GM12878 (cell line): ENCODE measurements at regions not wholly inside any gene's neighbourhood (a gene's known extent, or its start where the extent isn't known, plus 50 kb on each side); places are given as distances from the start of the nearest gene placed in this dataset.

ENCODE experiments used
- ATAC-seq: fragments of 200-7000 bp; cut with Tn5 transposase; 3 replicates; pipeline ENCODE4 v1.9.1; 2020; ENCODE audit warnings: mild to moderate bottlenecking, moderate library complexity
- BruUV-seq: library from RNA; stranded (reverse); fragments of 400-500 nt; replicated peaks from 2 replicates; lab custom pipeline; 2021; lab: Mats Ljungman, UMichigan
- CTCF ChIA-PET: fragments of 300-600 bp; sonication (Branson Sonifier 250); formaldehyde crosslinking; extraction: SDS; loops from one replicate; lab custom pipeline; 2021; ENCODE audit warnings: inconsistent platforms; lab: Yijun Ruan, JAX
- POLR2A ChIA-PET: fragments of 350-600 bp; formaldehyde crosslinking; extraction: SDS; loops from one replicate; lab custom pipeline; 2021; ENCODE audit warnings: inconsistent platforms; lab: Charles Lee
- RAD21 ChIA-PET: fragments of 300-600 bp; sonication (Branson Sonifier 250); formaldehyde crosslinking; loops from one replicate; lab custom pipeline; 2023; ENCODE audit warnings: antibody characterized with exemption; ENCODE audit not compliant: unreplicated experiment; lab: Charles Lee
- SMC1A ChIA-PET: fragments of 300-600 bp; sonication (Branson Sonifier 250); formaldehyde crosslinking; loops from one replicate; lab custom pipeline; 2023; ENCODE audit not compliant: unreplicated experiment, uncharacterized antibody; lab: Charles Lee
- DNase-seq: peaks from one replicate; pipeline ENCODE4 v3.0.0-alpha.2; 2011; ENCODE audit warnings: low read depth, low spot score
- FAIRE-seq: peaks from 3 replicates; lab custom pipeline; 2011; peaks lifted over from hg19 to GRCh38; lab: Jason Lieb, UNC
- H2AFZ ChIP-seq: 2 replicates; pipeline ENCODE4 v1.6.0; 2011; ENCODE audit warnings: low read depth, low read length, control low read depth; ENCODE audit not compliant: control insufficient read depth
- H3K27ac ChIP-seq: 2 replicates; pipeline ENCODE4 v1.5.1; 2011; ENCODE audit warnings: control low read depth; ENCODE audit not compliant: control insufficient read depth, insufficient read depth
- H3K27me3 ChIP-seq, 2 experiments: replicated peaks in 1 of 2; 2 replicates each; pipeline versions ENCODE4 v1.6.0 to v1.6.1; 2011; ENCODE audit warnings: low read length in 1 of 2; ENCODE audit not compliant: control insufficient read depth in 2 of 2, insufficient read depth in 2 of 2
- H3K36me3 ChIP-seq, 2 experiments: 2 replicates each; pipeline ENCODE4 v1.5.1; 2011; ENCODE audit warnings: low read length in 1 of 2; ENCODE audit not compliant: control insufficient read depth in 2 of 2, insufficient read depth in 2 of 2
- H3K4me1 ChIP-seq: 2 replicates; pipeline ENCODE4 v1.6.1; 2011; ENCODE audit warnings: mild to moderate bottlenecking, low read length, moderate library complexity, mixed read lengths; ENCODE audit not compliant: control insufficient read depth, insufficient read depth
- H3K4me2 ChIP-seq: 2 replicates; pipeline ENCODE4 v1.6.0; 2011; ENCODE audit warnings: control low read depth; ENCODE audit not compliant: control insufficient read depth, insufficient read depth
- H3K4me3 ChIP-seq: fragments of 200-600 bp; sonication (generic); 2 replicates; pipeline ENCODE4 v1.5.1; 2016
- H3K79me2 ChIP-seq: 2 replicates; pipeline ENCODE4 v1.6.0; 2011; ENCODE audit warnings: low read length; ENCODE audit not compliant: control insufficient read depth, insufficient read depth
- H3K9ac ChIP-seq: 2 replicates; pipeline ENCODE4 v1.8.0; 2011; ENCODE audit warnings: low read length, control low read depth, mixed read lengths; ENCODE audit not compliant: control insufficient read depth, insufficient read depth
- H3K9me3 ChIP-seq: replicated peaks from 3 replicates; pipeline ENCODE4 v1.5.1; 2011; ENCODE audit warnings: mild to moderate bottlenecking, low read length; ENCODE audit not compliant: control insufficient read depth, insufficient read depth
- H4K20me1 ChIP-seq: 2 replicates; pipeline ENCODE4 v1.6.0; 2011; ENCODE audit not compliant: control insufficient read depth, insufficient read depth
- BACH1 ChIP-seq: fragments of 450-650 bp; IDR thresholded peaks from 2 replicates; pipeline ENCODE4 v1.6.1; 2017; ENCODE audit warnings: mild to moderate bottlenecking, borderline replicate concordance
- CHD1 ChIP-seq: IDR thresholded peaks from 2 replicates; pipeline ENCODE4 v1.6.1; 2012; ENCODE audit warnings: low read depth, low read length, improper control_type of control experiment
- EGR1 ChIP-seq, 2 experiments: IDR thresholded peaks; 1 replicate in 1 of 2; 2 replicates in 1 of 2; pipeline ENCODE4 v1.6.1; 2011 to 2012; ENCODE audit warnings: low read depth in 2 of 2, low read length in 2 of 2, borderline replicate concordance in 1 of 2, mild to moderate bottlenecking in 1 of 2, moderate library complexity in 1 of 2
- FOXM1 ChIP-seq: IDR thresholded peaks from 2 replicates; pipeline ENCODE4 v1.6.1; 2012; ENCODE audit warnings: low read depth, mild to moderate bottlenecking, inconsistent platforms, low read length, moderate library complexity
- IKZF2 ChIP-seq, 2 experiments: fragments of 450-650 bp; IDR thresholded peaks; 2 replicates each; pipeline ENCODE4 v1.6.1; 2017; ENCODE audit warnings: mild to moderate bottlenecking in 2 of 2, moderate library complexity in 2 of 2
- NFIC ChIP-seq: IDR thresholded peaks from 2 replicates; pipeline ENCODE4 v1.6.1; 2012; ENCODE audit warnings: low read depth, mild to moderate bottlenecking, inconsistent platforms, low read length, moderate library complexity
- NFYA ChIP-seq: IDR thresholded peaks from 2 replicates; pipeline ENCODE4 v1.6.1; 2011; ENCODE audit warnings: low read depth, mild to moderate bottlenecking, low read length, improper control_type of control experiment, borderline replicate concordance
- PAX8 ChIP-seq: fragments of 450-650 bp; IDR thresholded peaks from 2 replicates; pipeline ENCODE4 v1.6.1; 2017; ENCODE audit warnings: mild to moderate bottlenecking, moderate library complexity
- POLR2AphosphoS5 ChIP-seq: IDR thresholded peaks from 2 replicates; pipeline ENCODE4 v1.6.1; 2011; ENCODE audit warnings: mild to moderate bottlenecking, low read length, inconsistent platforms
- RBBP5 ChIP-seq: fragments of 200-600 bp; sonication (generic); conservative IDR thresholded peaks from 2 replicates; pipeline ENCODE4 v1.6.1; 2016
- STAT3 ChIP-seq: IDR thresholded peaks from 2 replicates; pipeline ENCODE4 v1.6.1; 2011; ENCODE audit warnings: low read depth, low read length, improper control_type of control experiment
- TCF7 ChIP-seq: IDR thresholded peaks from 2 replicates; pipeline ENCODE4 v1.6.1; 2014; ENCODE audit warnings: antibody characterized with exemption, borderline replicate concordance
- ZBED1 ChIP-seq: IDR thresholded peaks from 2 replicates; pipeline ENCODE4 v1.6.1; 2016; ENCODE audit warnings: borderline replicate concordance
- ZNF24 ChIP-seq: fragments of 450-650 bp; IDR thresholded peaks from 2 replicates; pipeline ENCODE4 v1.6.1; 2017; ENCODE audit warnings: antibody characterized with exemption, mild to moderate bottlenecking
- ZZZ3 ChIP-seq: IDR thresholded peaks from 2 replicates; pipeline ENCODE4 v1.6.1; 2011; ENCODE audit warnings: low read depth; ENCODE audit not compliant: control insufficient read depth, insufficient read length
- in situ Hi-C: fragments of 300-500 bp; cut with MboI; formaldehyde crosslinking; loops from 9 replicates; pipeline ENCODE4 v1.14.3; 2018; ENCODE audit warnings: mixed read lengths
- intact Hi-C: fragments of 100-400 bp; cut with micrococcal nuclease; formaldehyde crosslinking; loops from one replicate; pipeline ENCODE4 v1.14.2; 2022; ENCODE audit not compliant: unreplicated experiment
- TF ChIP-seq, protein P1 (sequence below): fragments of 450-650 bp; formaldehyde crosslinking; IDR thresholded peaks from 2 replicates; pipeline ENCODE4 v1.4.0; 2020; ENCODE audit warnings: mild to moderate bottlenecking, moderate library complexity
- TF ChIP-seq, protein P2 (sequence below): IDR thresholded peaks from 2 replicates; pipeline ENCODE4 v1.6.1; 2012; ENCODE audit warnings: improper control_type of control experiment, low read depth, low read length; ENCODE audit not compliant: insufficient replicate concordance

DNA sequence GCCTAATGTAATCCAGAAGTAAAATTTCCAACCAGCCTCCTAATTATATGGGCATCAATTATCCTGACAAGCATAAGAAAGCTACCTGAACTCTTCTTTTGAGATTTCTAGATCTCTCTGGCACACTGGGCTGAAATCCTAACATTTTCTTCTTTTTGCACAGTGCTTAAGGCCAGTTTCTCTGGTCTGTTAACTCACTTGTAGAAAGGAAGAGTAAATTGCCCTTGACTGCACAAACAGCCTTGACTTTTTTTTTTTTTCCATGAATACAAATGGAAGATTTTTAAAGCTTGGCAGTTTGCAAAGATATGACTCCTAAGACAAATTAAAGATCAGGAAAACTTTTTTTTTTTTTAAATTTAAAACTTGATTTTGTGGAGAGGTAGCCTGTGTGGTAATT is 291.2 kb upstream of the MON1B start:
- H3K27ac ChIP-seq, result no peak overlapping the region
- no peaks in the 10 kb centered on the region for H4K20me1 ChIP-seq
- DNase-seq, result no peak
- H3K9me3 ChIP-seq, result no peaks in the 10 kb centered on the region
- SMC1A ChIA-PET, result no interaction called here
- no peak for FAIRE-seq
- no peaks in the 10 kb centered on the region for H3K27me3 ChIP-seq
- H3K36me3 ChIP-seq, result no peaks in the 10 kb centered on the region
- H3K4me3 ChIP-seq, result no peak overlapping the region
- TF ChIP-seq ZBED1 (no peak), RBBP5 (no peak), NFIC (no peak), IKZF2 (IDR thresholded peaks at IDR 0.05) (no peak), TCF7 (no peak), NFYA (no peak), CHD1 (no peak), ZZZ3 (no peak), ZNF24 (no peak), PAX8 (no peak), BACH1 (no peak), POLR2AphosphoS5 (no peak), STAT3 (no peak), EGR1 (IDR thresholded peaks at IDR 0.05; ENCODE audit: borderline replicate concordance in 1 of 2, low read depth in 2 of 2, low read length in 2 of 2) (no peak), FOXM1 (no peak)
- TF ChIP-seq, protein P1, sequence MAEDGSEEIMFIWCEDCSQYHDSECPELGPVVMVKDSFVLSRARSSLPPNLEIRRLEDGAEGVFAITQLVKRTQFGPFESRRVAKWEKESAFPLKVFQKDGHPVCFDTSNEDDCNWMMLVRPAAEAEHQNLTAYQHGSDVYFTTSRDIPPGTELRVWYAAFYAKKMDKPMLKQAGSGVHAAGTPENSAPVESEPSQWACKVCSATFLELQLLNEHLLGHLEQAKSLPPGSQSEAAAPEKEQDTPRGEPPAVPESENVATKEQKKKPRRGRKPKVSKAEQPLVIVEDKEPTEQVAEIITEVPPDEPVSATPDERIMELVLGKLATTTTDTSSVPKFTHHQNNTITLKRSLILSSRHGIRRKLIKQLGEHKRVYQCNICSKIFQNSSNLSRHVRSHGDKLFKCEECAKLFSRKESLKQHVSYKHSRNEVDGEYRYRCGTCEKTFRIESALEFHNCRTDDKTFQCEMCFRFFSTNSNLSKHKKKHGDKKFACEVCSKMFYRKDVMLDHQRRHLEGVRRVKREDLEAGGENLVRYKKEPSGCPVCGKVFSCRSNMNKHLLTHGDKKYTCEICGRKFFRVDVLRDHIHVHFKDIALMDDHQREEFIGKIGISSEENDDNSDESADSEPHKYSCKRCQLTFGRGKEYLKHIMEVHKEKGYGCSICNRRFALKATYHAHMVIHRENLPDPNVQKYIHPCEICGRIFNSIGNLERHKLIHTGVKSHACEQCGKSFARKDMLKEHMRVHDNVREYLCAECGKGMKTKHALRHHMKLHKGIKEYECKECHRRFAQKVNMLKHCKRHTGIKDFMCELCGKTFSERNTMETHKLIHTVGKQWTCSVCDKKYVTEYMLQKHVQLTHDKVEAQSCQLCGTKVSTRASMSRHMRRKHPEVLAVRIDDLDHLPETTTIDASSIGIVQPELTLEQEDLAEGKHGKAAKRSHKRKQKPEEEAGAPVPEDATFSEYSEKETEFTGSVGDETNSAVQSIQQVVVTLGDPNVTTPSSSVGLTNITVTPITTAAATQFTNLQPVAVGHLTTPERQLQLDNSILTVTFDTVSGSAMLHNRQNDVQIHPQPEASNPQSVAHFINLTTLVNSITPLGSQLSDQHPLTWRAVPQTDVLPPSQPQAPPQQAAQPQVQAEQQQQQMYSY (CRISPR knock-in tag), result no peak
- TF ChIP-seq, protein P2, sequence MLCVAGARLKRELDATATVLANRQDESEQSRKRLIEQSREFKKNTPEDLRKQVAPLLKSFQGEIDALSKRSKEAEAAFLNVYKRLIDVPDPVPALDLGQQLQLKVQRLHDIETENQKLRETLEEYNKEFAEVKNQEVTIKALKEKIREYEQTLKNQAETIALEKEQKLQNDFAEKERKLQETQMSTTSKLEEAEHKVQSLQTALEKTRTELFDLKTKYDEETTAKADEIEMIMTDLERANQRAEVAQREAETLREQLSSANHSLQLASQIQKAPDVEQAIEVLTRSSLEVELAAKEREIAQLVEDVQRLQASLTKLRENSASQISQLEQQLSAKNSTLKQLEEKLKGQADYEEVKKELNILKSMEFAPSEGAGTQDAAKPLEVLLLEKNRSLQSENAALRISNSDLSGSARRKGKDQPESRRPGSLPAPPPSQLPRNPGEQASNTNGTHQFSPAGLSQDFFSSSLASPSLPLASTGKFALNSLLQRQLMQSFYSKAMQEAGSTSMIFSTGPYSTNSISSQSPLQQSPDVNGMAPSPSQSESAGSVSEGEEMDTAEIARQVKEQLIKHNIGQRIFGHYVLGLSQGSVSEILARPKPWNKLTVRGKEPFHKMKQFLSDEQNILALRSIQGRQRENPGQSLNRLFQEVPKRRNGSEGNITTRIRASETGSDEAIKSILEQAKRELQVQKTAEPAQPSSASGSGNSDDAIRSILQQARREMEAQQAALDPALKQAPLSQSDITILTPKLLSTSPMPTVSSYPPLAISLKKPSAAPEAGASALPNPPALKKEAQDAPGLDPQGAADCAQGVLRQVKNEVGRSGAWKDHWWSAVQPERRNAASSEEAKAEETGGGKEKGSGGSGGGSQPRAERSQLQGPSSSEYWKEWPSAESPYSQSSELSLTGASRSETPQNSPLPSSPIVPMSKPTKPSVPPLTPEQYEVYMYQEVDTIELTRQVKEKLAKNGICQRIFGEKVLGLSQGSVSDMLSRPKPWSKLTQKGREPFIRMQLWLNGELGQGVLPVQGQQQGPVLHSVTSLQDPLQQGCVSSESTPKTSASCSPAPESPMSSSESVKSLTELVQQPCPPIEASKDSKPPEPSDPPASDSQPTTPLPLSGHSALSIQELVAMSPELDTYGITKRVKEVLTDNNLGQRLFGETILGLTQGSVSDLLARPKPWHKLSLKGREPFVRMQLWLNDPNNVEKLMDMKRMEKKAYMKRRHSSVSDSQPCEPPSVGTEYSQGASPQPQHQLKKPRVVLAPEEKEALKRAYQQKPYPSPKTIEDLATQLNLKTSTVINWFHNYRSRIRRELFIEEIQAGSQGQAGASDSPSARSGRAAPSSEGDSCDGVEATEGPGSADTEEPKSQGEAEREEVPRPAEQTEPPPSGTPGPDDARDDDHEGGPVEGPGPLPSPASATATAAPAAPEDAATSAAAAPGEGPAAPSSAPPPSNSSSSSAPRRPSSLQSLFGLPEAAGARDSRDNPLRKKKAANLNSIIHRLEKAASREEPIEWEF, result no peak
- H3K79me2 ChIP-seq, result no peaks in the 10 kb centered on the region
- H3K4me2 ChIP-seq, result no peak overlapping the region
- in situ Hi-C loops (no loop called here), intact Hi-C loops (no loop called here)
- H2AFZ ChIP-seq, result no peak overlapping the region
- BruUV-seq, result no TSS peak
- CTCF ChIA-PET, result no interaction called here
- POLR2A ChIA-PET, result no interaction called here
- H3K9ac ChIP-seq, result no peak overlapping the region
- RAD21 ChIA-PET, result no interaction called here
- H3K4me1 ChIP-seq, result no peaks in the 10 kb centered on the region
- no peak for ATAC-seq
